Activated T-cell treated with anti-CD3 and anti-CD28 coated beads, Interleukin-2, amount 50 U/mL, for 4 hours (primary cell): ENCODE measurements at regions not wholly inside any gene's neighbourhood (a gene's known extent, or its start where the extent isn't known, plus 50 kb on each side); places are given as distances from the start of the nearest gene placed in this dataset.

ENCODE experiments used
- ATAC-seq, 2 donors: fragments of 200-7000 bp; cut with Tn5 transposase; one replicate each; pipeline ENCODE4 v1.10.0; 2021
- DNase-seq: peaks from one replicate; pipeline ENCODE4 v3.0.0-alpha.2; 2020
- H3K27me3 Mint-ChIP-seq: one replicate; pipeline ENCODE4 v1.8.0; 2021; ENCODE audit warnings: low read depth, mixed read lengths
- H3K36me3 Mint-ChIP-seq: one replicate; pipeline ENCODE4 v1.8.0; 2022; ENCODE audit warnings: mixed read lengths; ENCODE audit not compliant: insufficient read depth
- H3K4me1 Mint-ChIP-seq: one replicate; pipeline ENCODE4 v1.8.0; 2021; ENCODE audit warnings: low read depth, mixed read lengths
- H3K4me3 Mint-ChIP-seq: one replicate; pipeline ENCODE4 v1.8.0; 2021; ENCODE audit warnings: mild to moderate bottlenecking, moderate library complexity, mixed read lengths
- H3K9me3 Mint-ChIP-seq: one replicate; pipeline ENCODE4 v1.8.0; 2021; ENCODE audit warnings: mixed read lengths

- H3K27me3 Mint-ChIP-seq = peaks cover 2% of the 10 kb centered on the region
- no peaks in the 10 kb centered on the region for H3K4me1 Mint-ChIP-seq
- no peak for ATAC-seq
- no peaks in the 10 kb centered on the region for H3K36me3 Mint-ChIP-seq
- H3K4me3 Mint-ChIP-seq = no peak overlapping the region
- no peak for DNase-seq
- H3K9me3 Mint-ChIP-seq = no peaks in the 10 kb centered on the region
Measured at GRCh38 chr12:118655588-118655987, 279.2 kb downstream of the SUDS3 start.

GRCh38 chr12:118680356-118680963 lies 300.9 kb upstream of the SRRM4 start:
- no peak overlapping the region for H3K4me3 Mint-ChIP-seq
- peaks cover 6% of the 10 kb centered on the region for H3K27me3 Mint-ChIP-seq
- no peaks in the 10 kb centered on the region for H3K4me1 Mint-ChIP-seq
- H3K36me3 Mint-ChIP-seq = no peaks in the 10 kb centered on the region
- no peak for DNase-seq
- ATAC-seq = no peak
- peaks cover 9% of the 10 kb centered on the region for H3K9me3 Mint-ChIP-seq

GRCh38 chr12:118682656-118683055 lies 298.7 kb upstream of the SRRM4 start:
- no peak for DNase-seq
- ATAC-seq = no peak

GRCh38 chr12:118685983-118686607 lies 295.2 kb upstream of the SRRM4 start:
- Mint-ChIP-seq H3K4me3 (no peak overlapping the region), H3K36me3 (no peaks in the 10 kb centered on the region), H3K4me1 (no peaks in the 10 kb centered on the region), H3K9me3 (peaks cover 3% of the 10 kb centered on the region), H3K27me3 (peaks cover 4% of the 10 kb centered on the region)
- ATAC-seq (no peak), DNase-seq (no peak)

More at GRCh38 chr12:118682656-118683055, 298.7 kb upstream of the SRRM4 start:
- no peaks in the 10 kb centered on the region for H3K4me1 Mint-ChIP-seq
- H3K9me3 Mint-ChIP-seq = peaks cover 2% of the 10 kb centered on the region
- no peaks in the 10 kb centered on the region for H3K36me3 Mint-ChIP-seq
- no peak overlapping the region for H3K4me3 Mint-ChIP-seq
- H3K27me3 Mint-ChIP-seq = peaks cover 6% of the 10 kb centered on the region

- no peak overlapping the region for H3K4me3 Mint-ChIP-seq
- no peak for DNase-seq
- ATAC-seq = no peak
- no peaks in the 10 kb centered on the region for H3K36me3 Mint-ChIP-seq
- H3K4me1 Mint-ChIP-seq = no peaks in the 10 kb centered on the region
- H3K9me3 Mint-ChIP-seq = peaks cover 7% of the 10 kb centered on the region
- H3K27me3 Mint-ChIP-seq = peaks cover 2% of the 10 kb centered on the region
Measured at GRCh38 chr12:118689793-118690192, 291.5 kb upstream of the SRRM4 start.

GRCh38 chr12:118690506-118690905 lies 290.8 kb upstream of the SRRM4 start:
- Mint-ChIP-seq H3K27me3 (peaks cover 2% of the 10 kb centered on the region), H3K4me1 (no peaks in the 10 kb centered on the region), H3K36me3 (no peaks in the 10 kb centered on the region), H3K9me3 (peaks cover 8% of the 10 kb centered on the region), H3K4me3 (no peak overlapping the region)
- no peak for ATAC-seq
- no peak for DNase-seq

- Mint-ChIP-seq H3K36me3 (no peaks in the 10 kb centered on the region), H3K4me3 (no peak overlapping the region), H3K4me1 (no peaks in the 10 kb centered on the region), H3K27me3 (peaks cover 2% of the 10 kb centered on the region), H3K9me3 (peaks cover 5% of the 10 kb centered on the region)
- DNase-seq (no peak), ATAC-seq (no peak)
Measured at GRCh38 chr12:118694128-118694775, 287.1 kb upstream of the SRRM4 start.

GRCh38 chr12:118704527-118705241 lies 276.7 kb upstream of the SRRM4 start:
- no peaks in the 10 kb centered on the region for H3K36me3 Mint-ChIP-seq
- no peaks in the 10 kb centered on the region for H3K27me3 Mint-ChIP-seq
- ATAC-seq = no peak
- H3K4me3 Mint-ChIP-seq = no peak overlapping the region
- peaks cover 3% of the 10 kb centered on the region for H3K9me3 Mint-ChIP-seq
- DNase-seq = no peak
- H3K4me1 Mint-ChIP-seq = no peaks in the 10 kb centered on the region

GRCh38 chr12:118706437-118706836 lies 274.9 kb upstream of the SRRM4 start:
- Mint-ChIP-seq H3K27me3 (no peaks in the 10 kb centered on the region), H3K36me3 (no peaks in the 10 kb centered on the region), H3K4me3 (no peak overlapping the region), H3K9me3 (no peaks in the 10 kb centered on the region), H3K4me1 (no peaks in the 10 kb centered on the region)
- no peak for DNase-seq
- ATAC-seq = no peak

GRCh38 chr12:118709946-118710345 lies 271.4 kb upstream of the SRRM4 start:
- H3K27me3 Mint-ChIP-seq = no peaks in the 10 kb centered on the region
- ATAC-seq = no peak
- no peak for DNase-seq
- no peaks in the 10 kb centered on the region for H3K9me3 Mint-ChIP-seq
- H3K4me1 Mint-ChIP-seq = no peaks in the 10 kb centered on the region
- no peaks in the 10 kb centered on the region for H3K36me3 Mint-ChIP-seq
- H3K4me3 Mint-ChIP-seq = no peak overlapping the region

GRCh38 chr12:118711185-118711584 lies 270.2 kb upstream of the SRRM4 start:
- ATAC-seq (no peak), DNase-seq (no peak)
- Mint-ChIP-seq H3K9me3 (no peaks in the 10 kb centered on the region), H3K4me3 (no peak overlapping the region), H3K36me3 (no peaks in the 10 kb centered on the region), H3K27me3 (no peaks in the 10 kb centered on the region), H3K4me1 (no peaks in the 10 kb centered on the region)

- Mint-ChIP-seq H3K4me1 (no peaks in the 10 kb centered on the region), H3K4me3 (no peak overlapping the region), H3K36me3 (no peaks in the 10 kb centered on the region), H3K27me3 (no peaks in the 10 kb centered on the region), H3K9me3 (no peaks in the 10 kb centered on the region)
- no peak for ATAC-seq
- DNase-seq = no peak
Measured at GRCh38 chr12:118714051-118714460, 267.3 kb upstream of the SRRM4 start.

- ATAC-seq = no peak
- H3K9me3 Mint-ChIP-seq = no peaks in the 10 kb centered on the region
- DNase-seq = no peak
- H3K36me3 Mint-ChIP-seq = no peaks in the 10 kb centered on the region
- H3K27me3 Mint-ChIP-seq = no peaks in the 10 kb centered on the region
- H3K4me1 Mint-ChIP-seq = no peaks in the 10 kb centered on the region
- no peak overlapping the region for H3K4me3 Mint-ChIP-seq
Measured at GRCh38 chr12:118714500-118714899, 266.8 kb upstream of the SRRM4 start.

GRCh38 chr12:118715647-118716046 lies 265.7 kb upstream of the SRRM4 start:
- Mint-ChIP-seq H3K9me3 (no peaks in the 10 kb centered on the region), H3K36me3 (no peaks in the 10 kb centered on the region), H3K4me1 (no peaks in the 10 kb centered on the region), H3K27me3 (no peaks in the 10 kb centered on the region), H3K4me3 (no peak overlapping the region)
- ATAC-seq (no peak), DNase-seq (no peak)
